ENCODE measurements at regions not wholly inside any gene's neighbourhood (a gene's known extent, or its start where the extent isn't known, plus 50 kb on each side); places are given as distances from the start of the nearest gene placed in this dataset.
A peak's percentile ranks its signal among the peaks of the same experiment; 100 is the strongest.
"Not testable (repeated sequence)": the region's sequence is repeated elsewhere in the genome, so short reads cannot be mapped to it uniquely, and the experiment has no call there.

DNA sequence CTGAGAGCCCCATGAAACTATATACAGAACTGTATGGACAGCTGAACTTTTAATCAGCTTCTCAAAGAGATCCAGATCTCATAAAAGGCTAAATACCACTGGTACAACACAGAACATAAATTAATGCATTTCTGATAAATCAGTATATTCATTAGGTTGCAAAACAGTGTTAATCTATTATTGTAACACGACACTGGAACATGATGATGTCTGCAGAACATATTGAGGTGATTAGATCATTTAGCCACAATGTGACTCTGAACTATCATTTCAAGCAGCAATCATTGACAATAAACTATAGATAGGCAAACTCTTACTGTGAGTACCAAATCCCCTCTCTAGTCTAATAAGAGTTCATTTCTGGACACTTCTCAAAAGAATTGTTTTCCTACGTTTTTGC, 50.3 kb downstream of the GASK1B start:
- no peak for DNase-seq (ENCODE audit: low spot score)

DNA sequence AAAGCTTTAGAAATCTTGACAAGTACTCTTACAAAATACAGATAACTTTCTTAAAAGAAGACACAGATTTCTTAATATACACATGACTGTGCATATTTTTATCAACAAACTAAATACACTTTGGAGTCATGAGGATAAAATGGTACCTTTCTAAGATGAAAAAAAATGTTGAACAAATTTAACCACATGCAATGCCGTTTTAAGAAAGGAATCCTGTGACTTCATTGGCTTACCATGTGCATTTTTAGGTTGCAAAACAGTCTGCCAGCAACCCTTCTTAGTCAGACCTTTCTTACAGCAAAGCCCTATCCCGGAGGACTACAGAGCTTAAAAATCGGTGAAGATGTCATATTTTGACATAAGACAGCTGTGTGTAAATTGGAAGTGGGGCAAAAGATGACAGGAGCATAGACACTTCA, 51.7 kb downstream of the GASK1B start:
- DNase-seq (ENCODE audit: low spot score) = peak; percentile 63

GRCh38 chr4:158120645-158121151, 52.1 kb downstream of the GASK1B start:
- peak; percentile 12 for DNase-seq (ENCODE audit: low spot score)

DNA sequence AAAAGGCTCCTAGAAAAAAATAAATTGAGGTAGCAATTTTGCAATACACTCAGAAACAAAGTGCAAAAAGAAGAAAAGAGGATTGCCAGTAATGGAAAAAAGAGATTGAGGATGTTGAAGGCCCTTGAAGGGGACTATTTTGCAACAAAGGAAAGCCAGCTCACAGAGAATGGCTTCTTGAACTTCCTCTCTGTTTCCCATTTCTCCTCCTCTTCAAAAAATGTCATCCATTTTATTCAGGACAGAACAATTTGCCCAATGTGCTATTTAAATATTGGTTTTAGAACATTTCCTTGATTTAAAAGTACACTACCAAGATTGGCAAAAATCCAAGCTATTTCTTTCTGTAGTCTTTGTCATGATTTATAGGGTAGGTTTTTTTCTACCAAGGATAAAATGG, 60.2 kb downstream of the GASK1B start:
- DNase-seq (ENCODE audit: low spot score) = no peak

- no peak for DNase-seq (ENCODE audit: low spot score)
These were observed 61.6 kb downstream of the GASK1B start for GRCh38 chr4:158111241-158111640.

DNA sequence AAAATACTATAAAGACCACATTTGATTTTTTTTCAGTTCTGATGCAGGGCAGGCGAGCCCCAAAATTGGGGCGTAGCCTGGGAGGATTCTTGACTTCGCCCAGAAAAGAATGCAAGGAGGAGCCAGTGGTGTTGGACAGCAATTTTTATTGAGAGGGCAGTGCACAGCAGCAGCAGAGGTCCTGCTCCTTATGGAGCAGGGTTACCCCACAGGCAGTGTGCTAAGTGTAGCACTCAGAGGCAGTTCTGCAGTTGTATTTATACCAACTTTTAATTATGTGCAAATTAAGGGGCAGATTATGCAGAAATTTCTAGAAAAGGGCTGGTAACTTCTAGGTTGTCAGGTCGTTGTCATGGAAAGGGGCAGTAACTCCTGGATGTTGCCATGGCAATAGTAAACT, 69.9 kb downstream of the GASK1B start:
- no peak for DNase-seq (ENCODE audit: low spot score)

DNA sequence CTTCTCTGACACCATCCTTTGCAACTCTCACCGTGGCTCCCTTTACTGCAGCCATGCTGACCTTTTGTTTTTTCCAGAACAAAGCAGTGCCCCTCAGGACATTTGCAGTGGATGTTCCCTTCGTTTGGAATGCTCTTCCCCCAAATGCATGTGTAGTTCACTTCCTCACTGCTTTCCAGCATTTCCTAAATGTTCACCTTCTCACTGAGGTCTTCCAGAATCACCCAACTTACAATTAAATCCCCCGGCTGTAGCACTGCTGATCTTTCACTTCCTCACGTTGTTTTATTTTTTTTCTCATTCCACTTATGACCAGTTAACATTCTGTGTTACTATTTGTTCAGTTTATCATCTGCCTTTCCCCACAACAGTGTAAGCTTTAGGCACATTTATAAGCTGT, 73.1 kb downstream of the GASK1B start:
- no peak for DNase-seq (ENCODE audit: low spot score)

- DNase-seq (ENCODE audit: low spot score) = no peak
These were observed 74.0 kb downstream of the GASK1B start for GRCh38 chr4:158098802-158099201.

- DNase-seq (ENCODE audit: low spot score) = no peak
These were observed 78.3 kb downstream of the GASK1B start for GRCh38 chr4:158094413-158095134.

DNA sequence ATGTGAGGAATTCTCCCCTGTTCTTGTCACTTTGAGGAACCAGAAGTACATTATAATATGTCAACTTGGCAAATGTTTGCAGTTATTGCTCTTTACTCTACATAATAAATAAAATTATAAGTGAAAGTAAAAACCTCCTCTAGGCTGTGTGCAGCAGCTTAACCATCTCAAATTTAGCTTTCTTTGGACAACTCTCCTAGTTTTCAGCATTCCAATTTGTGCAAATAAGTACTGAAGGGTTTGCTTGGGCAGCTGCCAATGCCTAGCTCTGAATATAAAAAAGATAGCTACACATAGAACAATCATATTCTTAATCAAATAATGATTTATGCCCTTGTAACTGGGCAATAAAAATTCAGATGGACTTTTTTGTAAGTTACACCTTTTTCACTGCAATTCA, 82.5 kb downstream of the GASK1B start:
- no peak for DNase-seq (ENCODE audit: low spot score)

DNA sequence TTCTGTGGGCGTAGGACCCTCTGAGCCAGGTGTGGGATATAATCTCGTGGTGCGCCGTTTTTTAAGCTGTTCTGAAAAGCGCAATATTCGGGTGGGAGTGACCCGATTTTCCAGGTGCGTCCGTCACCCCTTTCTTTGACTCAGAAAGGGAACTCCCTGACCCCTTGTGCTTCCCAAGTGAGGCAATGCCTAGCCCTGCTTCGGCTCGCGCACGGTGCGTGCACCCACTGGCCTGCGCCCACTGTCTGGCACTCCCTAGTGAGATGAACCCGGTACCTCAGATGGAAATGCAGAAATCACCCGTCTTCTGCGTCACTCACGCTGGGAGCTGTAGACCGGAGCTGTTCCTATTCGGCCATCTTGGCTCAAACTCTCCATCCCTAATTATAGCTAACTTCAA, 82.9 kb downstream of the GASK1B start:
- DNase-seq (ENCODE audit: low spot score) = not testable (repeated sequence)

GRCh38 chr4:158080354-158080753, 92.5 kb downstream of the GASK1B start:
- no peak for DNase-seq (ENCODE audit: low spot score)

DNA sequence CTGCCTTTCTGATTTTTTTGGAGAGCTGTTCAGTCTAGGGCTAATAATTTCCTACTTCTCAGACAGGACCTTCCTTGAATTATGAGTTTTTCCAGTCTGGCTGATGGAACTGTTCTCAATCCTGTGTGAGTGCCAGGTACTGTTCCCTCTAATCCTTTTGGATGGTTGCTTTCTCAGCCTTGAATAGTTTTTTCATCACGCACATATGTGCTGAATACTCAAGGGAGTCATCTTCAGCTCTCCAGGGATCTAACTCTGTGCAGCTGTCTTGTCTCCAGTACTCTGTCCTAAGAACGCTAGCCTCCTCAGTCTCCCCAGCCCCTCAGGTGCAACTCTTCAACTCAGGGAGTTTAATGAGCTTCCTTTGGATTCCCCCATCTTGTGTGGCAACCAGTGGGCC, 93.2 kb downstream of the GASK1B start:
- no peak for DNase-seq (ENCODE audit: low spot score)

- no peak for DNase-seq (ENCODE audit: low spot score)
These were observed 95.0 kb downstream of the GASK1B start for GRCh38 chr4:158077835-158078234.

DNA sequence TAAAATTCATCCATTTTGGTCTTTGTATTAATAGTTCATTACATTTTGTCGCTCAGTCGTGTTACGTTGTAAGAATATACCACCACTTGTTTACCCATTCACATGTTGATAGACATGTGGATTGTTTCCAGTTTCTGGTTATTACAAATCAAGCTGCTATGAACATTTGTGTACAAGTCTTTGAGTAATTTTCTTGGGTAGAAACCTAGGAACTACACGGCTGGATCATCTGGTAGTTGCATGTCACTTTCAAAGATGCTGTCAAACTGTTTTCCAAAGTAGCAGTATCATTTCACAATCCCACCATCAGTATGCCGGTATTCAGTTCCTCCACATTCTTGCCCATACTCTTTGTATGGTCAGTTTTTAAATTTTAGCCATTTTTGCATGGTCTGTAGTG, 98.0 kb downstream of the GASK1B start:
- DNase-seq (ENCODE audit: low spot score) = no peak

- DNase-seq (ENCODE audit: low spot score) = no peak
These were observed 100.9 kb downstream of the GASK1B start for GRCh38 chr4:158071931-158072330.

GRCh38 chr4:158068068-158068467, 104.8 kb downstream of the GASK1B start:
- no peak for DNase-seq (ENCODE audit: low spot score)

DNA sequence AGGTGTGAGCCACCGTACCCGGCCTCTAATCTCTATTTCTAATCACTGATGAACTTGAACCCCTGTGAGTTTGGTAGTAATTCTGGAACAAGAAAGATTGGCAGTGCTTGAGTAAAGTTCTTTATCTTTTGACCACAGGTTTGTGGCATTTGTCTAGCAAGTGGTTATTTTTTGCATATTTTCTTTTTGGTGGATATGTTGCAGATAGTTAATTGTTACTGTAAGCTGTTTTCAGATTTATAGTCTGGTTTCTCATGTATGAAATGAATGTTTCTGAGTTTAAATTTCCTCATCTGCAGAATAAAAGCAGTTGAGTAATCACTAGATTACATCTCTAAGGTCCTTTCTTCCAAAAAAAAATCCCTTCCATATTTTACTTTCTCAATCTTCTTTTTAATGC, 105.2 kb downstream of the GASK1B start:
- DNase-seq (ENCODE audit: low spot score) = no peak

DNA sequence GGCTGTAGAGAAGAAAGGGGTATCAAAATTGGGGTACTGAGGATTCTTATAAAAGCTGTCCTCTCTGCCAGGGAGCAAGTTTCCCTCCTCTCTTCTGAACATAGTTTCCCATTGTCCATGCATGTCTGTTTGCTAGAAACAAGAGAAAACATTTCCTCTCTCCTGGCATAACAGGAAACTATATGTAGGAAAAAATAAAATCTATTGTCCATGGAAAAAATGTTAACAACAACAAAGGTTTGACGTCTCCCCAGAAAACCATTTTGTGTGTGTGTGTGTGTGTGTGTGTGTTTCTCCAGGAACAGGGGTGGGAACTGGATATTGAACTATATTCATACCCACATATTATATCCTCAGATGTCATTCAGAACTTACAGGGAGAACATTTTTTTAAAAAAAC, 107.2 kb downstream of the GASK1B start:
- DNase-seq (ENCODE audit: low spot score) = no peak

DNA sequence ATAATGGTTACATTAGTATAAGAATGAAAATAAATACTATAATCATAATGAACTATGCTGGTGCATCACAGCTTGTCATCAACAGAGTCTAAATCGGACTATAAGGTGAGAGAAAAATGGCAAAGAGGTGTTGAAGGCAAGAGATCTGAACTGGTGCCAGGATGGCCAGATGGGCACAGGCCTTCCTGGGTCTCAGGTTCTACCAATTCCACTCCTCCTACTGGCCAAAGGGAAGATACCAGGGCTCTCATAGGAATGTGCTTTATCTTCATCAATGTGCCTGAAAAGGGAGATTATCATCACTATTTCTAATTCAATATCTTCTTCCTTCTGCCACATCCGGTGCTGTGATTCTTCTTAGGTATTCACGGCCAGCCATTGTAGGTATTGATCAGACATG, 107.6 kb downstream of the GASK1B start:
- DNase-seq (ENCODE audit: low spot score) = no peak

- DNase-seq (ENCODE audit: low spot score) = no peak
These were observed 116.1 kb downstream of the GASK1B start for GRCh38 chr4:158056689-158057245.

- no peak for DNase-seq (ENCODE audit: low spot score)
These were observed 117.2 kb downstream of the GASK1B start for GRCh38 chr4:158055668-158056067.

GRCh38 chr4:158053801-158054200, 119.0 kb downstream of the GASK1B start:
- DNase-seq (ENCODE audit: low spot score) = no peak

DNA sequence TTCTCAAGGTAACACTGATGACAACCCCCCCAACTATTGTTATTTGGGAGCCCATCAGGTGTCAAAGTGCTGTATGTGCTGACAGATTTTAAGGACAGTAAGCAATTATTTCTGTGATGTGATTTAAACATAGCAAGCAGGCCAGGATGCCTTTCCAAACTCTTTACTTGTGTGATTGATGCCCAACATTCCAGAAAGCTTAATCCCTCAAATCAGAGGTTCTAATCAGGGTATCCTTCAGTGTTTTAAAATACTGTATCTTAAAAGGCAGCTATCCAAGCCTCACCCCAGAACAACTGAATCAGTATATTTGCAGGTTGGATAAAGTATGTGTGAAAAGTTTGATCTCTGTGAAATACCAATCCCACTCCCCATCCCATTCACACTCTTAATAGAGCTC, 119.7 kb downstream of the GASK1B start:
- DNase-seq (ENCODE audit: low spot score) = no peak
